HG02970 (cell line): ENCODE measurements at regions not wholly inside any gene's neighbourhood (a gene's known extent, or its start where the extent isn't known, plus 50 kb on each side); places are given as distances from the start of the nearest gene placed in this dataset.

ENCODE experiments used
- ATAC-seq: cut with Tn5 transposase; IDR thresholded peaks from one replicate; pipeline ENCODE4 v1.9.1; 2021; ENCODE audit warnings: mild to moderate bottlenecking, moderate library complexity, moderate number of reproducible peaks; ENCODE audit not compliant: unreplicated experiment, low FRiP score

- no peak for ATAC-seq
Measured at GRCh38 chr7:47647181-47647917, 65.4 kb upstream of the TNS3 start.

GRCh38 chr7:47643716-47644400 lies 61.9 kb upstream of the TNS3 start:
- ATAC-seq, result no peak

GRCh38 chr7:47640265-47640664 lies 58.4 kb upstream of the TNS3 start:
- ATAC-seq, result no peak

- no peak for ATAC-seq
Measured at GRCh38 chr7:47639495-47640110, 57.7 kb upstream of the TNS3 start.

- ATAC-seq, result no peak
Measured at GRCh38 chr7:47638679-47639315, 56.9 kb upstream of the TNS3 start.

GRCh38 chr7:47636433-47637175 lies 54.7 kb upstream of the TNS3 start:
- no peak for ATAC-seq

GRCh38 chr7:47636081-47636432 lies 54.1 kb upstream of the TNS3 start:
- no peak for ATAC-seq

- no peak for ATAC-seq
Measured at GRCh38 chr7:47635091-47636080, 53.5 kb upstream of the TNS3 start.

- ATAC-seq, result no peak
Measured at GRCh38 chr7:47634273-47634672, 52.4 kb upstream of the TNS3 start.

GRCh38 chr7:47633134-47633533 lies 51.2 kb upstream of the TNS3 start:
- no peak for ATAC-seq
